ENCODE measurements at regions not wholly inside any gene's neighbourhood (a gene's known extent, or its start where the extent isn't known, plus 50 kb on each side); places are given as distances from the start of the nearest gene placed in this dataset.

DNA sequence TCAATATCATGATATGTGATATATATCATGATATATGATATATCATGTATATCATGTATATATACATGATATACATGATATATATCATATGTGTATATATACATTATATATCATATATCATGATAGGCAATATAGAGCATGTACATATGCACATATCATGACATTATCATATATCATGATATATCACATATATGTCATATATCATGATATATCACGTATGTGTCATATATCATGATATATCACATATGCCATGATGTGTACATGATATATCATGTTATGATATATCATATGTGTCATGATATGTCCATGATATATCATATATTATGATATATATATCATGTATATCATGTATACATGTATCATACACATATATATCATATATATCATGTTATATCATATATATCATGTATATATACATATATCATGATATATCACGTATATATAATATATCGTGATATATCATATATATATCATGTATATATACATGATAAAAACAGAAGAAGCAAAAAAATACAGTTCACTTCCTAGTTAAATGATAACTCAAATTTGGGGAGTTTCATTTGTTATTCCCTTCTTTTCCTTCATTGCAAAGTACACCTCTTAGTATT is 670.1 kb upstream of the EPHA5 start:
- TF ChIP-seq CTCF (IDR thresholded peaks at IDR 0.05; ENCODE audit: insufficient read depth, low read length, poor library complexity, severe bottlenecking): no peak
- no peak for TF ChIP-seq EZH2phosphoT487 (conservative IDR thresholded peaks at IDR 0.05; ENCODE audit: low read length)

All from SU-DHL-6 (cell line).